Esophagus squamous epithelium (tissue), 4 donors: ENCODE measurements at regions not wholly inside any gene's neighbourhood (a gene's known extent, or its start where the extent isn't known, plus 50 kb on each side); places are given as distances from the start of the nearest gene placed in this dataset.

Experiments
- CTCF ChIP-seq, 6 experiments: fragments of 450-650 bp in 4 of 6; fragments of 200-600 bp in 2 of 6; sonication (generic) in 2 of 6; IDR thresholded peaks; one replicate each; pipeline ENCODE4 v1.5.1; 2016 to 2019; ENCODE audit warnings: antibody characterized with exemption in 6 of 6, mild to moderate bottlenecking in 4 of 6, moderate library complexity in 4 of 6
- POLR2A ChIP-seq, 4 donors: fragments of 450-650 bp; IDR thresholded peaks; one replicate each; pipeline ENCODE4 v1.6.1; 2017; ENCODE audit warnings: antibody characterized with exemption in 4 of 4, mild to moderate bottlenecking in 4 of 4, moderate library complexity in 3 of 4

GRCh38 chr1:163633366-163633765 lies 311.6 kb downstream of the NUF2 start:
- TF ChIP-seq CTCF (IDR thresholded peaks at IDR 0.05) (no peak), POLR2A (IDR thresholded peaks at IDR 0.05) (no peak)
